ENCODE measurements at regions not wholly inside any gene's neighbourhood (a gene's known extent, or its start where the extent isn't known, plus 50 kb on each side); places are given as distances from the start of the nearest gene placed in this dataset.
"Not testable (repeated sequence)": the region's sequence is repeated elsewhere in the genome, so short reads cannot be mapped to it uniquely, and the experiment has no call there.

- not testable (repeated sequence) for DNase-seq
Observed at GRCh38 chr11:3437441-3437840, 58.5 kb upstream of the ZNF195 start.

GRCh38 chr11:3434976-3435375 is 56.0 kb upstream of the ZNF195 start:
- DNase-seq = no peak

GRCh38 chr11:3429191-3429590 is 50.2 kb upstream of the ZNF195 start:
- DNase-seq = not testable (repeated sequence)

All from fibroblast of skin of right biceps (primary cell).